GM12875 (cell line): ENCODE measurements at regions not wholly inside any gene's neighbourhood (a gene's known extent, or its start where the extent isn't known, plus 50 kb on each side); places are given as distances from the start of the nearest gene placed in this dataset.
"Not testable (repeated sequence)": the region's sequence is repeated elsewhere in the genome, so short reads cannot be mapped to it uniquely, and the experiment has no call there.

Experiments
- H3K4me3 ChIP-seq: one replicate; pipeline ENCODE4 v1.5.1; 2011; ENCODE audit warnings: low read depth, low read length, control low read depth
- CTCF ChIP-seq: IDR thresholded peaks from 2 replicates; pipeline ENCODE4 v1.5.1; 2011; ENCODE audit warnings: low read depth, mild to moderate bottlenecking, control low read depth, inconsistent platforms, low read length, moderate library complexity, borderline replicate concordance; ENCODE audit not compliant: insufficient read depth

DNA sequence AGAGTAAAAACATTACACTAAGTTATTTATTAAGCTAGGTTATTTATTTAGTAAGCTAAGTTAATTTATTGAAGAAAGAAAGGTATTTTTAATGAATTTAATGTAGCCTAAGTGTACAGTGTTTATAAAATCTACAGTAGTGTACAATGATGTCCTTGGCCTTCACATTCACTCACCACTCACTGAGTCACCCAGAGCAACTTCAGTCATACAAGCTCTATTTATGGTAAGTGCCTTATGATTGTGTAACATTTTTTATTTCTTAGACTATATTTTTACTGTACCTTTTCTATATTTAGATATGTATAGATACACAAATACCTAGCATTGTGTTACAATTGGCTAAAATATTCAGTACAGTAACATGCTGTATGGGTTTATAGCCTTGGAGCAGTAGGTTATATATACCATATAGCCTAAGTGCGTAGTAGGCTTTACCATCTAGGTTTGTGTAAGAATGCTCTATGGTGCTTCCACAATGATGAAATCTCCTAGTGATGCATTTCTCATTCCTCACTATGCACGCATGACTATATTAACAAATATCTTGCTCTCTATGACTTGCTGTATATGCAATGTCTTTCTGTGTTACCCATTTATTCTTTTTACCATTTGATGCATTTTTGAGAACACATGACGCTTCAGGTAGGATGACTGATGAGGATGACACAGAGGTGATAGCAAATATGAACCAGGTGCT lies 309.6 kb upstream of the ATXN7L3B start:
- no peak for TF ChIP-seq CTCF
- H3K4me3 ChIP-seq: no peak overlapping the region

- no peak overlapping the region for H3K4me3 ChIP-seq
- TF ChIP-seq CTCF: no peak
These were observed 308.0 kb upstream of the ATXN7L3B start for GRCh38 chr12:74229671-74230070.

DNA sequence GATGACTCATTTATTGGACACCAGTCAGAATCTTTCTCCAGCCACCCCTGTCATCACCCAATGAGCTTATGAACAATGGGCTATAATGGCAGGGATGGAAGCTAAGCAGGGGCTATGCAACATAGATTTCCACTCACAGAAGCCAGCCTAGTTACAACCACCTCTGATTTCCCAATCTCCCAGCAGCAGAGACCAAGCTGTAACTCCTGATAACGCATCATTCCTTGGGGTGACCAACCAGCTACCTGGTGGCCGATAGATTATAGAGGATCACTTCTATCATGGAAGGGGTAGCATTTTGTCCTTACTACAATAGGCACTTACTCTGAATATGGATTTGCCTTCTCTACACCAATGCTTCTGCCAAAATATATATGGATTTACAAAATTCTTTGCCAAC lies 302.3 kb upstream of the ATXN7L3B start:
- no peak for TF ChIP-seq CTCF
- H3K4me3 ChIP-seq: no peak overlapping the region

- no peak for TF ChIP-seq CTCF
- H3K4me3 ChIP-seq: no peak overlapping the region
These were observed 296.3 kb upstream of the ATXN7L3B start for GRCh38 chr12:74241341-74241740.

DNA sequence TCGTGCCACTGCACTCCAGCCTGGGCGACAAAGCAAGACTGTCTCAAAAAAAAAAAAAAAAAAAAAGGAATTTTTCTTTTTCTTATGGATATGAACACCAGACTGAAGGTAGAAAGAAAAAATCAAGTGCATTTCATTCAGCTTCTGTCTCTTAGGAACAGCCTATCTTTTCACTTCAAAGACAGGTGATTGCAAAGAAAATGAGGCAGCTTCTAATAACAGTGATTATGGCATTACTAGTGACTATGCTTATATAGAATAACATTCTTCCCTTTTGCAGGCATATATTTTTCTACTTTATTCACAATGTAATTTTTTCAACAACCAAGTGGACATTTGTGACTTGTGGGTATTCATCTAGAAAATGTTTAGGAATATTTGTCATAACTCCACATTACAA lies 295.5 kb upstream of the ATXN7L3B start:
- no peak for TF ChIP-seq CTCF
- no peak overlapping the region for H3K4me3 ChIP-seq

- no peak for TF ChIP-seq CTCF
- H3K4me3 ChIP-seq: no peak overlapping the region
These were observed 292.2 kb upstream of the ATXN7L3B start for GRCh38 chr12:74245458-74245857.

- TF ChIP-seq CTCF: no peak
- H3K4me3 ChIP-seq: no peak overlapping the region
These were observed 286.7 kb upstream of the ATXN7L3B start for GRCh38 chr12:74250891-74251290.

GRCh38 chr12:74253826-74254225 lies 283.8 kb upstream of the ATXN7L3B start:
- H3K4me3 ChIP-seq: not testable (repeated sequence)
